ENCODE measurements at regions not wholly inside any gene's neighbourhood (a gene's known extent, or its start where the extent isn't known, plus 50 kb on each side); places are given as distances from the start of the nearest gene placed in this dataset.

- CTCF ChIA-PET = no interaction called here
- no peak for TF ChIP-seq CTCF (IDR thresholded peaks at IDR 0.05; ENCODE audit: control extremely low read depth, extremely low read depth, low read depth, missing control alignments)
- POLR2A ChIA-PET = no interaction called here
- DNase-seq (ENCODE audit: extremely low spot score) = no peak
Measured at GRCh38 chr21:31414263-31415000, 70.4 kb upstream of the TIAM1 start.

- ChIA-PET POLR2A (no interaction called here), CTCF (no interaction called here)
- TF ChIP-seq CTCF (IDR thresholded peaks at IDR 0.05; ENCODE audit: control extremely low read depth, extremely low read depth, low read depth, missing control alignments) = no peak
- DNase-seq (ENCODE audit: extremely low spot score) = no peak
Measured at GRCh38 chr21:31413698-31414097, 69.6 kb upstream of the TIAM1 start.

- DNase-seq (ENCODE audit: extremely low spot score) = no peak
- CTCF ChIA-PET = no interaction called here
Measured at GRCh38 chr21:31410499-31411131, 66.6 kb upstream of the TIAM1 start.

GRCh38 chr21:31409831-31410487, 65.9 kb upstream of the TIAM1 start:
- TF ChIP-seq CTCF (IDR thresholded peaks at IDR 0.05; ENCODE audit: control extremely low read depth, extremely low read depth, low read depth, missing control alignments) = no peak
- ChIA-PET POLR2A (no interaction called here), CTCF (no interaction called here)
- DNase-seq (ENCODE audit: extremely low spot score) = no peak

More at GRCh38 chr21:31410499-31411131, 66.6 kb upstream of the TIAM1 start:
- no peak for TF ChIP-seq CTCF (IDR thresholded peaks at IDR 0.05; ENCODE audit: control extremely low read depth, extremely low read depth, low read depth, missing control alignments)
- POLR2A ChIA-PET = no interaction called here

- no peak for DNase-seq (ENCODE audit: extremely low spot score)
- TF ChIP-seq CTCF (IDR thresholded peaks at IDR 0.05; ENCODE audit: control extremely low read depth, extremely low read depth, low read depth, missing control alignments) = no peak
- ChIA-PET POLR2A (no interaction called here), CTCF (no interaction called here)
Measured at GRCh38 chr21:31408301-31409088, 64.4 kb upstream of the TIAM1 start.

GRCh38 chr21:31406510-31406909, 62.4 kb upstream of the TIAM1 start:
- CTCF ChIA-PET = no interaction called here
- POLR2A ChIA-PET = no interaction called here
- DNase-seq (ENCODE audit: extremely low spot score) = no peak
- no peak for TF ChIP-seq CTCF (IDR thresholded peaks at IDR 0.05; ENCODE audit: control extremely low read depth, extremely low read depth, low read depth, missing control alignments)

All from GM10248 (cell line).